Right lobe of liver (tissue), 4 donors: ENCODE measurements at regions not wholly inside any gene's neighbourhood (a gene's known extent, or its start where the extent isn't known, plus 50 kb on each side); places are given as distances from the start of the nearest gene placed in this dataset.

Source experiments
- CTCF ChIP-seq, 4 donors: fragments of 200-600 bp in 3 of 4; fragments of 450-650 bp in 1 of 4; IDR thresholded peaks; one replicate each; pipeline versions ENCODE4 v1.5.1 to v1.8.0; 2016 to 2022; ENCODE audit warnings: antibody characterized with exemption in 4 of 4, mild to moderate bottlenecking in 2 of 4
- POLR2A ChIP-seq: fragments of 450-650 bp; IDR thresholded peaks from one replicate; pipeline ENCODE4 v1.6.1; 2017; ENCODE audit warnings: antibody characterized with exemption, mild to moderate bottlenecking
- donor health status: DM: no; HTN: no; CAD: no.
- donor health status: DM: no; HTN: no; CAD: no.
- donor health status: DM: no; HTN: yes; CAD: no.

GRCh38 chr12:38258411-38258810, 58.2 kb upstream of the ALG10B start:
- TF ChIP-seq POLR2A (no peak), CTCF (IDR thresholded peaks at IDR 0.05) (no peak)
